Vagina (tissue), 2 donors: ENCODE measurements at regions not wholly inside any gene's neighbourhood (a gene's known extent, or its start where the extent isn't known, plus 50 kb on each side); places are given as distances from the start of the nearest gene placed in this dataset.

Source experiments
- POLR2A ChIP-seq, 2 donors: fragments of 450-650 bp; IDR thresholded peaks; one replicate each; pipeline ENCODE4 v1.6.1; 2017; ENCODE audit warnings: antibody characterized with exemption in 2 of 2, mild to moderate bottlenecking in 2 of 2, moderate library complexity in 2 of 2
- POLR2AphosphoS5 ChIP-seq, 2 donors: sonication (generic); formaldehyde crosslinking; IDR thresholded peaks; one replicate each; pipeline ENCODE4 v1.9.0; 2017; ENCODE audit warnings: antibody characterized with exemption in 2 of 2, mild to moderate bottlenecking in 2 of 2, low read depth in 1 of 2; ENCODE audit not compliant: insufficient read depth in 1 of 2
- TF ChIP-seq, protein P1 (sequence below), 3 experiments: fragments of 450-650 bp in 2 of 3; fragments of 200-600 bp in 1 of 3; sonication (generic) in 1 of 3; IDR thresholded peaks; one replicate each; pipeline ENCODE4 v1.5.1; 2017 to 2019; ENCODE audit warnings: antibody characterized with exemption in 3 of 3, mild to moderate bottlenecking in 2 of 3, moderate library complexity in 2 of 3

DNA sequence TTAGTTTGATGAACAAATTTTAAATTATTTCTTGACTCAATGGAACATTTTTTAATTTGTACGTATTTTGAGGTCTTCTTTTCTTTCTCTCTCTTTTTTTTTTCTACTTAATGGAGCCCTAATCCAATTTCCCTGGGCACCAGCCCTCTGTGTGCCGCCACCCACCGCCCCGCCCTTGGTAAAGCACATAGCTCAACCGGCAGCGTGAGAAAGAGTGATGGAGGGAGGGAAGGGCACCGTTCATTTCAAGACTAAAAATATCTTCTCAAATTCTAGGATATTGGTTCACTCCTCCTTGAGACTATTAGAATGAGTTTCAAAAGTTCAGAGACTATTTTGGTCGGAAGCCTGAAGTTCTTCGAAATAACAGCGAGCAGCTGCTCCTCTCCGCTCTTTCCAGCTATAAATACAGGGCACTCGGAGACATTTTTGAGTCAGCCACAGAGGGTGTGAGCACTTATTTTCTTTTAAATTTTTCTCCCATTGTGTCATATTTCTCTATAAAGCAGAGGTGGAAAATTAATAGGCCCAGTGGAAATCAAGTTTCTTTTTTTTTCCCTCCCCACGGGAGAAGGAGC, 731.7 kb upstream of the ID2 start:
- TF ChIP-seq, protein P1, sequence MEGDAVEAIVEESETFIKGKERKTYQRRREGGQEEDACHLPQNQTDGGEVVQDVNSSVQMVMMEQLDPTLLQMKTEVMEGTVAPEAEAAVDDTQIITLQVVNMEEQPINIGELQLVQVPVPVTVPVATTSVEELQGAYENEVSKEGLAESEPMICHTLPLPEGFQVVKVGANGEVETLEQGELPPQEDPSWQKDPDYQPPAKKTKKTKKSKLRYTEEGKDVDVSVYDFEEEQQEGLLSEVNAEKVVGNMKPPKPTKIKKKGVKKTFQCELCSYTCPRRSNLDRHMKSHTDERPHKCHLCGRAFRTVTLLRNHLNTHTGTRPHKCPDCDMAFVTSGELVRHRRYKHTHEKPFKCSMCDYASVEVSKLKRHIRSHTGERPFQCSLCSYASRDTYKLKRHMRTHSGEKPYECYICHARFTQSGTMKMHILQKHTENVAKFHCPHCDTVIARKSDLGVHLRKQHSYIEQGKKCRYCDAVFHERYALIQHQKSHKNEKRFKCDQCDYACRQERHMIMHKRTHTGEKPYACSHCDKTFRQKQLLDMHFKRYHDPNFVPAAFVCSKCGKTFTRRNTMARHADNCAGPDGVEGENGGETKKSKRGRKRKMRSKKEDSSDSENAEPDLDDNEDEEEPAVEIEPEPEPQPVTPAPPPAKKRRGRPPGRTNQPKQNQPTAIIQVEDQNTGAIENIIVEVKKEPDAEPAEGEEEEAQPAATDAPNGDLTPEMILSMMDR (IDR thresholded peaks at IDR 0.05), result no peak
- TF ChIP-seq POLR2AphosphoS5 (IDR thresholded peaks at IDR 0.05; ENCODE audit: insufficient read depth in 1 of 2, low read depth in 1 of 2) (no peak), POLR2A (IDR thresholded peaks at IDR 0.05) (no peak)
